Right ventricle myocardium superior (tissue), 1 donor: ENCODE measurements at regions not wholly inside any gene's neighbourhood (a gene's known extent, or its start where the extent isn't known, plus 50 kb on each side); places are given as distances from the start of the nearest gene placed in this dataset.
"Not testable (repeated sequence)": the region's sequence is repeated elsewhere in the genome, so short reads cannot be mapped to it uniquely, and the experiment has no call there.

Experiments
- ATAC-seq: fragments of 200-7000 bp; cut with Tn5 transposase; one replicate; pipeline ENCODE4 v1.9.1; 2020; ENCODE audit warnings: mild to moderate bottlenecking; ENCODE audit not compliant: poor library complexity
- DNase-seq: peaks from one replicate; pipeline ENCODE4 v3.0.0-alpha.2; 2020
- intact Hi-C: fragments of 100-400 bp; cut with DNase I; formaldehyde crosslinking; loops from one replicate; pipeline ENCODE4 v1.11.2; 2022
- donor health status: DM: no; HTN: yes; CAD: no; lungs with severe emphysema.

DNA sequence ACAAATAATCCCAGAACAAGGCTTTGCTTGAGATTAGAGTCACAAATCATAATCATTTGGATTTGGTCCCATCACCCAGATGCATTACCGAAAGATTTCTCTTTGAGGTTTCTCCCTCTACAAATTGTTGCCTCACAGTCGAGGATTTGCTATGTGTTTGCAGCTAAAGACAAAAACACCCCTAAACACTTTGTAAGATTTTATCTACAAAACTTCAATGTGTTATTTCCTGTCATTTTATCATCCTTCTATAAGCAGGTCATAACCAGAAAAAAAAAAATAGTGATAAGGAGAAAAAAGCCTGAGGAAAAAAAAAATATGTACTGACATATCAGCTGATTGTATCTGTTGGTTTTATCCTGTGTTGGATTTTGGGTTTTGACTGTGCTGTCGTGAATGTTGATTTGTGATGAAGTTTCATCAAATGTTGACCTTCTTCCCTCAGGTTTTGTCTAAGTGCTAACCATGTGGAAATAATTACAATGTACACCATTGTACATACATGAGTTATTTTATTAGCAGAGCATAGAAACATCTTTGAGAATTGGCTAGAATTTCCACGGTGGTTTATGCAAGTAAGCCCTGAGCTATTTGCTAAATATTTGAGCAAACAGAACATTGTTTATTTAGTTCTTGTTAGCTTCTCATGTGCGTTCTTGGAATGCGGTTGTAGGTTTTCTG lies 274.4 kb downstream of the NEBL start:
- no peak for DNase-seq
- no peak for ATAC-seq
- intact Hi-C loops = no loop called here

DNA sequence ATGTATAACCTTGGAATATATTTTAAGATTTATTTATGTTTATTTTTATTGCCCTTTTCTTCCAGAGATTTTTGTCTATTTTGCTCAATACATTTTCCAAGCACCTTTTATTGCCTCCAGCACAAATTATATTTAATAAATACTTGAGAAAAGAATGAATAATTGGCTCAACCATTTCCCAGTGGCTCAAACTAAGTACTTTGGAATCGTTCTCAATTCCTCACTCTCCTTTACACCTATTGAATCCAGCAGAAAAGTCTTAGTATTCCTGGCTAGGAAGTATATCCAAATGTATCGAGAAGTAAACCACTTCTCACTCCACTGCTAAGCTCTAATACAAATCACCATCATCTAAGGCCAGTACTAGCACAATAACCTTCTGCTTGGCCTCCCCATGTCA lies 276.1 kb downstream of the NEBL start:
- DNase-seq = no peak
- ATAC-seq = no peak
- intact Hi-C loops = no loop called here

DNA sequence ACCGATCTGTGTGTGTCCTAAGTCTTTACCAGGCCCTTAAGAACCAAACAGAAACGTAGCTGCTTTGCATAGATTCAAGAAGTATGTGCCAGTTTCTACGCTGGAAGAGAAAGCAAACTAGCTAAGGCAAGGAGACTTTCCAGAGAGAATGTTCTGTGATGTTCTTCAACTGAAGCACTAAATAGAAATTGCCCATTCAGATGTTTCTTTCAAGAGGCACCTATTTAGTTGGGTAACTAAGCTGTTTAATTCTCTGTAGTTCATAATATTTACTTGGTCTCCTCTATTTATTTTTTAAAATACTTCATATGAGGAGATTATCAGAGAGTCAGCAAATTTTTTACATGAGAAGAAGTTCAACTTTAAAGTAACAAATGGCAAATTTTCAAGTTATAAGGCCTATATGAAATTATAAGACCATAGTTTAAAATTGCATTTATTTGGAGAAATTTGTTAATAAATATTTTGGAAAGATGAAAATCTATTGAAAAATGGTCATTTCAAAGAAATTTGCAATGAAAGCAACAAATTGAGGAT lies 279.0 kb downstream of the NEBL start:
- ATAC-seq = no peak
- intact Hi-C loops = no loop called here

DNA sequence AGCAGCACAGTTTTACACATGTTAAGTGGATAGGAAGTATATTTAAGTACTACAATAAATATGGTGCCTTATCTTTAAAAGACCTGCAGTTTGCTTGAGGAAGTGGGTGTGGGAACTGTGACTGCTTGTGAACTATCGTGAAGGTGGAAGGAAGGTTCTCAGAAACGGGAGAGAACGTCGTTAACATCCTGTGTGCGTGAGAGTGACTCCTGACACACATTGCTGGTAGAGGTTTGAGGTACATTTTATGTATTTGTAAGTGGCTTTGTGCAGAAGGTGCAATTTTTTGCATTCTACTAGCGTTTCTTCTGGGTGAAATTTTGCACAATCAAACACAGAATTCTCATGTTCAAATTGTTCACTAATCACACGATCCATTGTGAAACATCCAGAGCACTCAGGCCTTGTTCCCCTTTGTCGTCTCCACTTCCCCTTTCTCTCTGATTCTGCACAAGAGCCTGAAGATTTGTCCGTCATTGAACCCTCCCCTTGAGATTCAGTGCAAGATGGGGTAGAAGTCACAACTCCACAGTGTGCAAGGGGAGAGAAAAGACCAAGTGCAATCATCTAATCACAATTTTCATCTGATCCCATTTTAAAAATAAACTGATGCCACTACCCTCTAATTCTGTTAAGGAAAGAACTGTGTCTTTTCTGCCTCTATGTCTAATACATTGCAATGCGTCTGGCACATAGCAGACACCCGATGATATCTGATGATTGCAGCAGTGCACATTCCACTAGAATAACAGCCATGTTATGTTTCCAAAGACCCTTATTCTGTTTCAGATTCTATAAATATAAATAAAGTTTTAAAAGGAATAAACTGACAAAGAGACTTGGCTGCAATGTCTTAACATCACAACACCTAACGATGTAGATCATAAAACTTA lies 279.9 kb downstream of the NEBL start:
- ATAC-seq (no peak), DNase-seq (no peak)
- intact Hi-C loops = no loop called here

More for the DNA sequence above, 279.0 kb downstream of the NEBL start:
- DNase-seq = no peak

DNA sequence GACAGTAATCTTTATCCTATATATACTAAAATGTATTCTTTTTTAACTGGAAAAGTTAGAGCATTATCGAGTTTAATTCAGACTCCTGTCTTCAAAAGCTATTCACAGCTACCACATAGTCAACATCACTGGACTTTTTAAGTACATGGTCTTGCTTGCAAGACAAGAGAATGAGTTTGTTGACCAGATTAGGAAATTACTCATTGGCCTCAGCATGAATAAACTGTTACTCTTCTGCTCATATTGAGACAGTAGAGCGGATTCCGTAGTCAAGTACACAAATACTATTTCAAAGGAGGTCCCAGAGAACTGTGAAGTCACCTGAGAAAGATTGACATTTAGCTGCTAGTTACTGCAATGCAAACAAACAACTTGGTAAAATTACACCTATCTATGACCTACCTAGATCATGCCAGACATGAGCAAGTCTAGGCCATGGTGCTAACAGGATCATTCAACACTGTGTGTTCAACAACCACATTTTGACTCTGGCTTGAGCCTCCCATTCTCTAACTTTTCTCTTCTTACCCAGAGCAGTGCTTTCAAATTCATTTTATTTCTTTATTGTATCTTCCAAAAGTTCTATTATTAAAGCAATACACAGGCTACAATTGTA lies 280.9 kb downstream of the NEBL start:
- no peak for ATAC-seq
- intact Hi-C loops = no loop called here
- no peak for DNase-seq

DNA sequence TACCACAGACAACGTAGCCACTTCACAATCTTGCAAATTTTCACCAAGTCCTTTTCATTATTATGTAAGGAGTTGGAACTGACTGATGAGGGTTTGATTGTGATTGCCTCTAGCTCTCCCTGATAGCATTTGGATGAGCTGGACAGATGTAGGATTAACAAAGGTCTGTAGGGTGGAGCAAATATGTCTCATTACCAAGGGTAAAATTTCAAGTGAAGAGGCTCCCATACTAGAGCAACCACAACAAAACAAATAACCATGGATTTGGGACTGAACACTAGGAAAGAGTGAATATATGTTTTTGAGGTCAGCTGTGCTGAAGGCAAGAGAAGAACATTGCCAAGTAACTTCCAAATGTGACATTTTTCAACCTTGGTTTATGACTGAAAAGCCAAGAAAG lies 281.7 kb downstream of the NEBL start:
- no peak for ATAC-seq
- no peak for DNase-seq
- intact Hi-C loops = no loop called here

DNA sequence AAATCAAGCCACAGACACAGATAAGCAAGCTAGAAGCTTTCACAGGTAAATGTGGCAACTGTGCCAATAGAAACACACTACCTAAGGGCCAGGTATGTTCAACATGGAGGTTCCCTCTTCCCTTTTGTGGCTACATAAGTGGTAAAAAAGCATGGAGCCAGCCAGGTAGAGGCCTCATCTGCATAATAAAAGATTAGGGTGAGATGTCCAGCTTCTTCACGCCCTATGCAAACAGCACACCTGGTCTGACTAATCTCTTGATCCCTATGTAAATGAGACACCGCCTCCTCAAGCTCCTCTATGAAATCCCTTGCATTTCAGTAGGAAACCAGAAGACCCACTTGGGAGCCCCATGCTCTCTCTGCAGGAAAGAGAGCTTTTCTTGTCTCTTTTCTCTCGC lies 282.2 kb downstream of the NEBL start:
- intact Hi-C loops = no loop called here
- no peak for DNase-seq
- no peak for ATAC-seq

DNA sequence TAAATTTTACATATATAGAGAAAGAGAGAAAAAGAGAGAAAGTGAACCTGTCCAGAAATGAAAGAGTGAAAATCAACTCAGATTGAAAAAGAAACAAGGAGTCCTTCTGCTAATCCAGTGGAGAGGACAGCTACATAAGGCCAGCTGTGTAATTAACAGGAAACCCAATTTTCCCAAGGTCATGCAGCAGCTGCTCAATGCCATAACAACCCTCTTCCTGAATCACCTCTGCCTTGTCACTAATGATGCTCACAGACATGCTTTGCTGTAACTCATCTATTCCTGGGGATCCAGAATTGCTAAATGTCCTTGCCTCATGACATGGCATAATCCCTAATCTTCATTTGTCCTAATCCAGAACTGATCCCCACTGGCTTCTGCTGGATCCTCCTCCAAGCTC lies 288.6 kb downstream of the NEBL start:
- no peak for ATAC-seq
- intact Hi-C loops = no loop called here
- DNase-seq = no peak

DNA sequence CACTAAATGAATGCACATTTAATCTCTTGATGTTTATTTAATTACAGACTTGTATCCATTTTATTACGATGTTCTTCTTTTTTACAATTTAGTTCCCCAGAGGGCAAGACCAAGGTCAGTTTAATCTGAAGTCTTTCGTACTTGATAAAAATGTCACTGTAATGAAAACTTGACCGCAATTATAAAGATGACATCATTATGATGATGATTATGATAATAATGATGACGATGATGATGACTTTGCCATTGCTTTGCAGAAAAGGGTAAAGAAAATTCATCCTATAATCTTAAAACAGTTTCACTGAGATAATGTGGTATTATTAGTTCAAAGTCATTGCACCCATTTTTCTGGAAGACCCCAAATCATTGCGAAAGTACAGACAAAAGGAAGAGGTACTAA lies 290.1 kb downstream of the NEBL start:
- intact Hi-C loops = no loop called here
- no peak for ATAC-seq
- DNase-seq = no peak

DNA sequence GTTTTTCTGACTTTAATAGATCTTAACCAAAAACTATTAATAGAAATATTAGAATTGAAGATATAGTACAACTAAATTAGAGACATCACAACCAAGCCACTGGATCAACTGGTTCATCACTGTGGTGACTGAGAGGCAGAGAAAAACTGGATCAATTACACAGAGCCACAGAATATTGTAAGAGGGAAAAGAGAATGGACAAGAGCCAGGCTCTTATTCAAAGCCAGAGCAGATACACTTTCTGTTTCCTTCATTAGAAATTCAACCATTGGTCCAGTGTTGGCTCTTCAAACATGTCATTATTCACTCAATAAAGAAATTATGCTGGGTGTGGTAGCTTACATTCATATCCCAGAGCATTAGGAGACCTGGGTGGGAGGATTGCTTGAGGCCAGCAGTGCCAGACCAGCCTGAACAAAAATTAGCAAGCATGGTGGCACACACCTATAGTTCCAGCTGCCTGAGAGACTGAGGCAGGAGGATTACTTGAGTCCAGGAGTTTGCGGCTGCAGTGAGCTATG lies 295.1 kb downstream of the NEBL start:
- DNase-seq (no peak), ATAC-seq (peak; percentile 21)
- intact Hi-C loops = no loop called here

DNA sequence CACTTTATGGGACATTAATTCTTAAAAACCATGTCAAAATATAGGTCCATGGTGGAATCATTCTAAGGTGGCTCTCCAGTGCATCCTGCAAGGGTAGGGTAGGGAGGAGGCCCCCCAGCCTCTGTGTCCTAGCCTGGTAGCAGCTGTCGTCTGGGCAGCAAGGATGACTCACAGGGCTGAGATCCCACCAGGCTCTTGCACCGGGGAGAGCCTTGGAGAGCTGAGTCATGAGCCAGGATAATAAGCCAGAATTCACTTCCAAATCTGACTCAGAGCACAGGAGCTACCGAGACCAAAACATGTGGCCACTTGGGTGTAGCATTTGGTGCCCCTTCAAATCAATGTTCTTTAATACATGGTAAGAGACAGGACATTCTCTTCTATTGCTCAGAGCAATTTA lies 298.5 kb downstream of the NEBL start:
- ATAC-seq (peak; percentile 79), DNase-seq (peak; percentile 66)
- intact Hi-C loops = no loop called here

DNA sequence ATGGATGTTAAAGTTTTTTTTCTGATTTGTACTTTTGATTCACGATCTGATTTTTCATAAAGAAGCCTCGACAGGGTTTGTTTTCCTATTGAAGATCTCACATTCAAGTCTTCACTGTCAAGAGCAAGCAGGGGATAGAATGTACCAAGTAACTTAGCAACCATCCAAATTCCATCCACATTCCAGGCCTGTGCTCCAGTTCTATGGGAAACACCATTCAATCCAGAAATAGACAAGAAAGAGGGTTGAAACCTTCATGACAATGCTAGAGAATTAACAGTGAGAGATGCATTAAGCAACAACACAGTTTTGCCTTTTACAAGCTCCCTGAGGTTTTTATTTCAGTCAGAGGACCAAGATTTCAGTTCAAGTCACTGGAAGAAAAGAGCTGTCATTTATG lies 300.2 kb downstream of the NEBL start:
- intact Hi-C loops = no loop called here
- ATAC-seq (peak; percentile 70), DNase-seq (no peak)

DNA sequence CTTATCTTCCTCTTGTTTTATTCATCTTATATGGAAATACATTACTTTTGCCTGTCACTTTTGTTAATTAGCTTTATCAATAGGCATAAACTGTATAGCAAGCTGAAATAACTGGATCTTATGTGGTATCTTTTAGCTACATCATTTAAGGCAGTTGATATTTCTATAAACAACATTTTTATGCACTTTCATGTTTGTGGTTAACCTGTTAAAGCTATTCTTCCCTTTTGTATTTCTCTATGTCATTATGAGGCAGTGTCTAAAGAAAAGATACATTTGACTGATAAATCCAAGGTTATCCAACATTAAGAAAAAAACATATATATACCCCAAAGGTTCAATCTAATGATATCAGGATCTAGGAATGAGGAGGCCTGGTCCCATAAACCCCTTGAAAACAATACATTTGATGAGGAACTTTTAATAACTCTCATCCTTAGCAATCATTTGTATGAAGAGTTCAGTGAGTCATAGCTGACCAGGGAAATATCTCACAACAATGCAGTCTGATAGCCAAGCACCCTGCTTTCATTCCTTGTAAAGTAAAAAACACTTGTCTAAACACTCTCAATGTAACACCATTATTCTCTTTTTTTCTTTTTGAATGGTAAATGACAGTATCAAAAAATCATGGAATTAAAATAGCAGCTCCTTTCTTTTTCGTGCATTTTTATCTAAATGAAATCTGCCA lies 300.9 kb downstream of the NEBL start:
- DNase-seq (no peak), ATAC-seq (peak; percentile 50)
- intact Hi-C loops = no loop called here

DNA sequence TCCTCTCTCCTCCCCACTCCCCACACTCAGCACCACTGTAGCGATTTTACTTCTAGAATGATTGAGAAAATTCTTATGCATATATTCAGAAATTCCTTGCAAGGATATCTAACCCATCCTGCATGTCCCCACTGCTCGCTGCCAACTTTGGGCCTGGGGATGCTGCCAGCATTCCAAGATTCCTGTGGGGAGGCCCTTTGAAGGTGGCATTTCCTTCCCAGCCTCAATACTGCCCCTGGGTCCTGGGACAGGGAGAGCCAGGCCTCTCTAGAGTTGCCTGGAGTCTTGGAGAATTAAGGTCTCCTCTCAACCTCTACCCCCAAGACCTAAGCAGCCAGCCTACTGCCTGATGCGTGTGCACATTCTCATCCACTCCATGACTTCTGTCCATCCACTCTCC lies 303.5 kb downstream of the NEBL start:
- ATAC-seq (no peak), DNase-seq (no peak)
- intact Hi-C loops = no loop called here

DNA sequence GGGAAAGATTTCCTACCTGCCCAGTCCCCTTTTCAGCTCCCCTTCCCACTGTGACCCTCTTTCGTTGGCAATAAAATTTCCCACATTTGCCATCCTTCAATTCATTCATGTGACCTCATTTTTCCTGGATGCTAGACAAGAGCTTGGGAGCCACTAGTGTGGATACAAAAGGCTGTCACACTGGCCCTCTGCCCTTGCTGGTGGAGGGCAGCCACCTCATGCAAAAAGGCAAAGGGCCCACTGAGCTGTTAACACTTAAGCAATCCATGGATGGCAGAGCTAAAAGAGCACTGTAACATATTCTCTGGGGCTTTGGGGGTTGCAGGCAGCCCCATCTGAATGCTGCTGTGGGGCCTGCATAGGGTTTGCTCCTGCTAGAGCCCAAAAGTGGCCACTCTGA lies 315.1 kb downstream of the NEBL start:
- no peak for DNase-seq
- ATAC-seq = no peak
- intact Hi-C loops = no loop called here

DNA sequence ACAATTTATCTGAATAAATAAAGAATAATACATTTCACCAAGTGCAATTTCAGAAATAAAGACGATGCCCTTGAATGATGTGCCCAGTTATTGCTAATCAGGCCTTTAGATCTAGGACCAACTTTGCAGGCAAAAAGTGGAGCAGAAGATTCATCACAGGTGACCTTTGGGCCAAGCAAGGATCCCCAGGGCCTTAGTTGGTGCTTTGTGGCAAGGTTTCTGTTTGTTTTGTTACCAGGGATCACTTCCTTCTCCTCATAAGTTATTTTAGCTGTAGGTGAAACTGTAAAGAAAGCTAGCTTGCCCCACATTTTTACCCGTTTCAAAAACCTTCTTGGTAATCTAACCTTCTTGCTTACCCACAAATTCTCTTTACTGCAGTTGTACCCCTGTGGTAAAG lies 323.2 kb downstream of the NEBL start:
- no peak for ATAC-seq
- DNase-seq = no peak
- intact Hi-C loops = no loop called here

DNA sequence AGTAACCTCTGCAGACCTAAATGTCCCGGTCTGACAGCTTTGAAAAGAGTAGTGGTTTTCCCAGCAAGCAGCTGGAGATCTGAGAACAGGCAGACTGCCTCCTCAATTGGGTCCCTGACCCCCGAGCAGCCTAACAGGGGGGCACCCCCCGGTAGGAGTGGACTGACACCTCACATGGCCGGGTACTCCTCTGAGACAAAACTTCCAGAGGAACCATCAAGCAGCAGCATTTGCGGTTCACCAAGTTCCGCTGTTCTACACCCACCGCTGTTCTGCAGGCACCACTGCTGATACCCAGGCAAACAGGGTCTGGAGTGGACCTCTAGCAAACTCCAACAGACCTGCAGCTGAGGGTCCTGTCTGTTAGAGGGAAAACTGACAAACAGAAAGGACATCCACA lies 341.1 kb downstream of the NEBL start:
- DNase-seq, intact Hi-C loops: not testable (repeated sequence)

DNA sequence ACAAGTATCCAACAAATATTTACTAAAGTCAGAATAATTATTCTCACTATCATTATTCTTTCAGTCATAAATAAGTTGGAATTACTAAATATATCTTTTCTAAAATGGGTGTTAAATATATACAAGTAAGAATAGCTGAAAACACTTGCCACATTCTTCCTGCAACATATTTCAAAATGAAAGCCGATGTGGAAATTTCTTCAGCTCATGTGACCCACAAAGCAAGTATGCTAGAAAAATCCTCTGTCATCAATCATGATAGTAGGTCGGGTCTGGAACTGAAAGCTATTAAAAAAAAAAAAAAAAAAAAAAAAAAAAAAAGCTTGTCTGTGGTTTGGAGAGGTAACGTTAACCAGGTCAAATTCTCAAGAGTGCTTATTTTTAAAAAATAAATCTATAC lies 344.7 kb downstream of the NEBL start:
- intact Hi-C loops = no loop called here
- no peak for DNase-seq
- no peak for ATAC-seq

More for the DNA sequence above, 341.1 kb downstream of the NEBL start:
- not testable (repeated sequence) for ATAC-seq

DNA sequence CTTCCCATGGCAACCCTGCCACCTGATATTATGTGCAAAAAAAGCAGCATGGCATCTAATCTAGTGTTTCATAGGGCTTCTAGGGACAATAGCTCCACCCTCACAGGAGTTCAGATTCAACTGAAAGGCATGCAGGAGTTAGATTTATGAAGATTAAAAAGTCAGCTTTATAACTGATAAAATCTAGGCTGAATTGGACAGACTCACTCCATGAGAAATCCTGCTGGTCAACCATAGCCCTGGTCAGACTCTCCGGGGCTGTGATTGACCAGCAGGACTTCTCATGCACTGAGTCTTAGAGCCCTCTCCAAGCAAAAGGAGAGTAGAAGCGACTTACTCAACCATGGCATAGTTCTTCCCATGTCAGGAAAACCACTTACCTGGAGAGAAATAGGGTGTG lies 345.4 kb downstream of the NEBL start:
- intact Hi-C loops = no loop called here
- ATAC-seq = no peak
- DNase-seq = no peak
